PC-3 (cell line): ENCODE measurements at regions not wholly inside any gene's neighbourhood (a gene's known extent, or its start where the extent isn't known, plus 50 kb on each side); places are given as distances from the start of the nearest gene placed in this dataset.

ENCODE experiments used
- ATAC-seq: fragments of 200-7000 bp; cut with Tn5 transposase; 2 replicates; pipeline ENCODE4 v1.9.1; 2020; ENCODE audit warnings: mild to moderate bottlenecking, moderate library complexity
- BruUV-seq: library from RNA; stranded (reverse); fragments of 400-500 nt; replicated peaks from 2 replicates; lab custom pipeline; 2021; lab: Mats Ljungman, UMichigan
- CTCF ChIA-PET: fragments of 300-600 bp; sonication (Branson Sonifier 250); formaldehyde crosslinking; loops from one replicate; lab custom pipeline; 2022; ENCODE audit warnings: antibody characterized with exemption; lab: Charles Lee
- POLR2A ChIA-PET: fragments of 300-600 bp; sonication (Branson Sonifier 250); formaldehyde crosslinking; loops from one replicate; lab custom pipeline; 2022; ENCODE audit warnings: antibody characterized with exemption; ENCODE audit not compliant: unreplicated experiment; lab: Charles Lee
- DNase-seq: peaks from one replicate; pipeline ENCODE4 v3.0.0-alpha.2; 2015
- H2AFZ ChIP-seq: fragments of 300-600 bp; sonication (generic); 2 replicates; pipeline ENCODE4 v1.6.0; 2016; ENCODE audit warnings: antibody characterized with exemption, low read length
- H3F3A ChIP-seq: fragments of 300-600 bp; sonication (generic); one replicate; pipeline ENCODE4 v1.6.0; 2017; ENCODE audit warnings: antibody characterized with exemption, low read length, control low read depth, mild to moderate bottlenecking; ENCODE audit not compliant: unreplicated experiment
- H3K27ac ChIP-seq: fragments of 300-600 bp; sonication (generic); 2 replicates; pipeline ENCODE4 v1.5.1; 2016; ENCODE audit warnings: mild to moderate bottlenecking, low read length
- H3K27me3 ChIP-seq: fragments of 300-600 bp; sonication (generic); 2 replicates; pipeline ENCODE4 v1.6.1; 2016; ENCODE audit warnings: low read length, mixed read lengths
- H3K36me3 ChIP-seq: fragments of 300-600 bp; sonication (generic); 2 replicates; pipeline ENCODE4 v1.6.1; 2016; ENCODE audit warnings: low read depth, mixed run types, low read length, mixed read lengths
- H3K4me1 ChIP-seq: fragments of 300-600 bp; sonication (generic); 2 replicates; pipeline ENCODE4 v1.5.1; 2016; ENCODE audit warnings: low read length; ENCODE audit not compliant: insufficient read depth
- H3K4me2 ChIP-seq: fragments of 300-600 bp; sonication (generic); 2 replicates; pipeline ENCODE4 v1.6.0; 2016; ENCODE audit warnings: low read length
- H3K4me3 ChIP-seq: fragments of 300-600 bp; sonication (generic); 2 replicates; pipeline ENCODE4 v1.5.1; 2016; ENCODE audit warnings: mild to moderate bottlenecking, low read length, mixed read lengths
- H3K79me2 ChIP-seq: fragments of 300-600 bp; sonication (generic); 2 replicates; pipeline ENCODE4 v1.6.1; 2017; ENCODE audit warnings: low read length, mixed read lengths
- H3K9ac ChIP-seq: fragments of 300-600 bp; sonication (generic); 2 replicates; pipeline ENCODE4 v1.6.0; 2016; ENCODE audit warnings: mild to moderate bottlenecking, low read length
- H3K9me2 ChIP-seq: fragments of 300-600 bp; sonication (generic); replicated peaks from 2 replicates; pipeline ENCODE4 v1.6.1; 2016; ENCODE audit warnings: mixed run types, low read length, mixed read lengths
- H3K9me3 ChIP-seq: fragments of 300-600 bp; sonication (generic); 2 replicates; pipeline ENCODE4 v1.6.1; 2016; ENCODE audit warnings: low read length, mixed read lengths
- H4K20me1 ChIP-seq: fragments of 300-600 bp; sonication (generic); 2 replicates; pipeline ENCODE4 v1.6.1; 2016; ENCODE audit warnings: low read length, mixed read lengths
- CTCF ChIP-seq: fragments of 300-600 bp; sonication (generic); conservative IDR thresholded peaks from 2 replicates; pipeline ENCODE4 v1.5.1; 2017; ENCODE audit warnings: antibody characterized with exemption, low read depth, mild to moderate bottlenecking, low read length
- EZH2 ChIP-seq: fragments of 300-600 bp; sonication (generic); IDR thresholded peaks from one replicate; pipeline ENCODE4 v1.6.1; 2017; ENCODE audit warnings: antibody characterized with exemption, mild to moderate bottlenecking, low read length; ENCODE audit not compliant: unreplicated experiment
- EZH2phosphoT487 ChIP-seq: fragments of 300-600 bp; sonication (generic); IDR thresholded peaks from 2 replicates; pipeline ENCODE4 v1.6.1; 2018; ENCODE audit warnings: mild to moderate bottlenecking, antibody characterized with exemption, low read length, borderline replicate concordance
- intact Hi-C: fragments of 100-400 bp; cut with micrococcal nuclease; formaldehyde crosslinking; loops from 2 replicates; pipeline ENCODE4 v1.9.0; 2023

DNA sequence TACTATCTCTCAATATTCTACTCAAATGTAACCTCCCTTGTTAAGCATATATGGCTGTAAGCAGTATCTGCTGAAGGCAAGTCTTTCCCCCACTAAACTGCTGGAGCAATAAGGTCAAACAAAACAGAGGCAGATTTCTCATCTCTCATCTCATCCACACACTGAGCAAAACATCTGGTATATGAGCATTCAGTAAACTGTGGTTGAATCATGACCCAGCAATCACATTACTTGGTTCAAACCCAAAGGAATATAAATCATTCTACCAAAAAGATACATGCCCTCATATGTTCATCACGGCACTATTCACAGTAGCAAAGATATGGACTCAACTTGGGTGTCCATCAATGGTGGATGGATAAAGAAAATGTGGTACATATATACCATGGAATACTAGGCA is 344.4 kb downstream of the SUCLA2 start:
- no peaks in the 10 kb centered on the region for H4K20me1 ChIP-seq
- intact Hi-C loops: no loop called here
- H3K27ac ChIP-seq: no peak overlapping the region
- ATAC-seq: no peak
- H3K27me3 ChIP-seq: no peaks in the 10 kb centered on the region
- CTCF ChIA-PET: no interaction called here
- H3K4me2 ChIP-seq: no peak overlapping the region
- BruUV-seq: no TSS peak
- no peaks in the 10 kb centered on the region for H3K79me2 ChIP-seq
- no peak for DNase-seq
- H3K9ac ChIP-seq: no peak overlapping the region
- H3K9me3 ChIP-seq: no peaks in the 10 kb centered on the region
- H3K4me3 ChIP-seq: no peak overlapping the region
- TF ChIP-seq EZH2: no peak
- no peak for TF ChIP-seq EZH2phosphoT487
- TF ChIP-seq CTCF: no peak
- POLR2A ChIA-PET: no interaction called here
- H2AFZ ChIP-seq: no peak overlapping the region
- no peaks in the 10 kb centered on the region for H3F3A ChIP-seq
- H3K36me3 ChIP-seq: no peaks in the 10 kb centered on the region
- H3K9me2 ChIP-seq: no peaks in the 10 kb centered on the region
- H3K4me1 ChIP-seq: peaks cover 4% of the 10 kb centered on the region; the same call in 1 of the 2 replicates

DNA sequence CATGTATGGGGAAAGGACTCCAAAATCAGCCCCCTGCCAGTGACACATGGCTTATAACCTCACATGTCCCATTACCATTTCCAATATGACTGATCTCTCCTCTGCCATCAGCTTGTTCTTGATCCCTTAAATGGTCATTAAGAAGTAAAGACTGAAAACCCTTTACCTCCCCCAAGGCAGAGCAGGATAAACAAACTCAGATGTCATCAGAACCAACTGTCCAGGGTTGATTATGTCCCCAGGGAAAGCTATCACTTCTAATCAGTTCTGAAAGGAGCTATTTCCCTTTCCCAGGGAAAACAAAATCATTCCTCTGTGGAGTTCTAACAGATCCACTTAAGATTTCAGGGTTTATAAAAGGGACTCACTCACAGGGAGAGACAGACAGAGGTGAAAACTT is 350.9 kb downstream of the SUCLA2 start:
- Histone ChIP-seq H3K9ac (no peak overlapping the region), H3K27me3 (no peaks in the 10 kb centered on the region), H3K4me1 (no peaks in the 10 kb centered on the region), H3K79me2 (no peaks in the 10 kb centered on the region), H3K9me2 (no peaks in the 10 kb centered on the region), H3K27ac (no peak overlapping the region), H3K4me3 (no peak overlapping the region), H4K20me1 (no peaks in the 10 kb centered on the region), H3F3A (no peaks in the 10 kb centered on the region), H3K36me3 (no peaks in the 10 kb centered on the region), H3K4me2 (no peak overlapping the region), H3K9me3 (no peaks in the 10 kb centered on the region), H2AFZ (no peak overlapping the region)
- POLR2A ChIA-PET: no interaction called here
- TF ChIP-seq EZH2 (no peak), EZH2phosphoT487 (no peak), CTCF (no peak)
- DNase-seq: no peak
- intact Hi-C loops: no loop called here
- CTCF ChIA-PET: no interaction called here
- no TSS peak for BruUV-seq
- ATAC-seq: no peak

- Histone ChIP-seq H3K9me3 (no peaks in the 10 kb centered on the region), H3K4me2 (no peak overlapping the region), H3K9me2 (no peaks in the 10 kb centered on the region), H3K27ac (no peak overlapping the region), H3K4me1 (no peaks in the 10 kb centered on the region), H3F3A (no peaks in the 10 kb centered on the region), H4K20me1 (no peaks in the 10 kb centered on the region), H3K79me2 (no peaks in the 10 kb centered on the region), H3K27me3 (no peaks in the 10 kb centered on the region), H3K9ac (no peak overlapping the region), H3K4me3 (no peak overlapping the region), H3K36me3 (no peaks in the 10 kb centered on the region), H2AFZ (no peak overlapping the region)
- intact Hi-C loops: no loop called here
- no peak for TF ChIP-seq EZH2
- no peak for TF ChIP-seq CTCF
- TF ChIP-seq EZH2phosphoT487: no peak
- ChIA-PET POLR2A (no interaction called here), CTCF (no interaction called here)
- BruUV-seq: no TSS peak
- no peak for DNase-seq
- no peak for ATAC-seq
Observed at GRCh38 chr13:47647001-47647400, 354.1 kb downstream of the SUCLA2 start.
